ENCODE measurements at regions not wholly inside any gene's neighbourhood (a gene's known extent, or its start where the extent isn't known, plus 50 kb on each side); places are given as distances from the start of the nearest gene placed in this dataset.

- DNase-seq: no peak
These were observed 275.1 kb upstream of the MAP3K1 start for GRCh38 chr5:56540266-56540665.

GRCh38 chr5:56538580-56538979 is 276.8 kb upstream of the MAP3K1 start:
- no peak for DNase-seq

GRCh38 chr5:56535347-56535746 is 280.0 kb upstream of the MAP3K1 start:
- DNase-seq: no peak

- no peak for DNase-seq
These were observed 281.1 kb upstream of the MAP3K1 start for GRCh38 chr5:56534102-56534829.

GRCh38 chr5:56532466-56532865 is 282.9 kb upstream of the MAP3K1 start:
- no peak for DNase-seq

GRCh38 chr5:56530626-56531138 is 284.7 kb upstream of the MAP3K1 start:
- DNase-seq: no peak

- no peak for DNase-seq
These were observed 285.5 kb upstream of the MAP3K1 start for GRCh38 chr5:56529666-56530430.

GRCh38 chr5:56527174-56527573 is 288.2 kb upstream of the MAP3K1 start:
- DNase-seq: no peak

- DNase-seq: no peak
These were observed 290.2 kb upstream of the MAP3K1 start for GRCh38 chr5:56525113-56525512.

GRCh38 chr5:56523790-56524575 is 290.9 kb upstream of the ANKRD55 start:
- no peak for DNase-seq

GRCh38 chr5:56522960-56523359 is 289.8 kb upstream of the ANKRD55 start:
- DNase-seq: no peak

- DNase-seq: no peak
These were observed 289.0 kb upstream of the ANKRD55 start for GRCh38 chr5:56522169-56522568.

GRCh38 chr5:56520986-56521730 is 288.0 kb upstream of the ANKRD55 start:
- DNase-seq: no peak

- no peak for DNase-seq
These were observed 285.7 kb upstream of the ANKRD55 start for GRCh38 chr5:56518820-56519219.

- no peak for DNase-seq
These were observed 283.9 kb upstream of the ANKRD55 start for GRCh38 chr5:56517011-56517416.

GRCh38 chr5:56516441-56516840 is 283.3 kb upstream of the ANKRD55 start:
- DNase-seq: no peak

- no peak for DNase-seq
These were observed 282.9 kb upstream of the ANKRD55 start for GRCh38 chr5:56516035-56516434.

- DNase-seq: no peak
These were observed 281.9 kb upstream of the ANKRD55 start for GRCh38 chr5:56515011-56515410.

- no peak for DNase-seq
These were observed 281.1 kb upstream of the ANKRD55 start for GRCh38 chr5:56514245-56514644.

GRCh38 chr5:56513141-56513540 is 280.0 kb upstream of the ANKRD55 start:
- DNase-seq: no peak

- no peak for DNase-seq
These were observed 279.3 kb upstream of the ANKRD55 start for GRCh38 chr5:56512313-56512996.

GRCh38 chr5:56511326-56511841 is 278.3 kb upstream of the ANKRD55 start:
- DNase-seq: no peak

Data from NCI-H526 (cell line).